PC-3 (cell line): ENCODE measurements at regions not wholly inside any gene's neighbourhood (a gene's known extent, or its start where the extent isn't known, plus 50 kb on each side); places are given as distances from the start of the nearest gene placed in this dataset.

Source experiments
- ATAC-seq: fragments of 200-7000 bp; cut with Tn5 transposase; 2 replicates; pipeline ENCODE4 v1.9.1; 2020; ENCODE audit warnings: mild to moderate bottlenecking, moderate library complexity
- BruUV-seq: library from RNA; stranded (reverse); fragments of 400-500 nt; replicated peaks from 2 replicates; lab custom pipeline; 2021; lab: Mats Ljungman, UMichigan
- CTCF ChIA-PET: fragments of 300-600 bp; sonication (Branson Sonifier 250); formaldehyde crosslinking; loops from one replicate; lab custom pipeline; 2022; ENCODE audit warnings: antibody characterized with exemption; lab: Charles Lee
- POLR2A ChIA-PET: fragments of 300-600 bp; sonication (Branson Sonifier 250); formaldehyde crosslinking; loops from one replicate; lab custom pipeline; 2022; ENCODE audit warnings: antibody characterized with exemption; ENCODE audit not compliant: unreplicated experiment; lab: Charles Lee
- DNase-seq: peaks from one replicate; pipeline ENCODE4 v3.0.0-alpha.2; 2015
- H2AFZ ChIP-seq: fragments of 300-600 bp; sonication (generic); 2 replicates; pipeline ENCODE4 v1.6.0; 2016; ENCODE audit warnings: antibody characterized with exemption, low read length
- H3F3A ChIP-seq: fragments of 300-600 bp; sonication (generic); one replicate; pipeline ENCODE4 v1.6.0; 2017; ENCODE audit warnings: antibody characterized with exemption, low read length, control low read depth, mild to moderate bottlenecking; ENCODE audit not compliant: unreplicated experiment
- H3K27ac ChIP-seq: fragments of 300-600 bp; sonication (generic); 2 replicates; pipeline ENCODE4 v1.5.1; 2016; ENCODE audit warnings: mild to moderate bottlenecking, low read length
- H3K27me3 ChIP-seq: fragments of 300-600 bp; sonication (generic); 2 replicates; pipeline ENCODE4 v1.6.1; 2016; ENCODE audit warnings: low read length, mixed read lengths
- H3K36me3 ChIP-seq: fragments of 300-600 bp; sonication (generic); 2 replicates; pipeline ENCODE4 v1.6.1; 2016; ENCODE audit warnings: low read depth, mixed run types, low read length, mixed read lengths
- H3K4me1 ChIP-seq: fragments of 300-600 bp; sonication (generic); 2 replicates; pipeline ENCODE4 v1.5.1; 2016; ENCODE audit warnings: low read length; ENCODE audit not compliant: insufficient read depth
- H3K4me2 ChIP-seq: fragments of 300-600 bp; sonication (generic); 2 replicates; pipeline ENCODE4 v1.6.0; 2016; ENCODE audit warnings: low read length
- H3K4me3 ChIP-seq: fragments of 300-600 bp; sonication (generic); 2 replicates; pipeline ENCODE4 v1.5.1; 2016; ENCODE audit warnings: mild to moderate bottlenecking, low read length, mixed read lengths
- H3K79me2 ChIP-seq: fragments of 300-600 bp; sonication (generic); 2 replicates; pipeline ENCODE4 v1.6.1; 2017; ENCODE audit warnings: low read length, mixed read lengths
- H3K9ac ChIP-seq: fragments of 300-600 bp; sonication (generic); 2 replicates; pipeline ENCODE4 v1.6.0; 2016; ENCODE audit warnings: mild to moderate bottlenecking, low read length
- H3K9me2 ChIP-seq: fragments of 300-600 bp; sonication (generic); replicated peaks from 2 replicates; pipeline ENCODE4 v1.6.1; 2016; ENCODE audit warnings: mixed run types, low read length, mixed read lengths
- H3K9me3 ChIP-seq: fragments of 300-600 bp; sonication (generic); 2 replicates; pipeline ENCODE4 v1.6.1; 2016; ENCODE audit warnings: low read length, mixed read lengths
- H4K20me1 ChIP-seq: fragments of 300-600 bp; sonication (generic); 2 replicates; pipeline ENCODE4 v1.6.1; 2016; ENCODE audit warnings: low read length, mixed read lengths
- CTCF ChIP-seq: fragments of 300-600 bp; sonication (generic); conservative IDR thresholded peaks from 2 replicates; pipeline ENCODE4 v1.5.1; 2017; ENCODE audit warnings: antibody characterized with exemption, low read depth, mild to moderate bottlenecking, low read length
- EZH2 ChIP-seq: fragments of 300-600 bp; sonication (generic); IDR thresholded peaks from one replicate; pipeline ENCODE4 v1.6.1; 2017; ENCODE audit warnings: antibody characterized with exemption, mild to moderate bottlenecking, low read length; ENCODE audit not compliant: unreplicated experiment
- EZH2phosphoT487 ChIP-seq: fragments of 300-600 bp; sonication (generic); IDR thresholded peaks from 2 replicates; pipeline ENCODE4 v1.6.1; 2018; ENCODE audit warnings: mild to moderate bottlenecking, antibody characterized with exemption, low read length, borderline replicate concordance
- intact Hi-C: fragments of 100-400 bp; cut with micrococcal nuclease; formaldehyde crosslinking; loops from 2 replicates; pipeline ENCODE4 v1.9.0; 2023

DNA sequence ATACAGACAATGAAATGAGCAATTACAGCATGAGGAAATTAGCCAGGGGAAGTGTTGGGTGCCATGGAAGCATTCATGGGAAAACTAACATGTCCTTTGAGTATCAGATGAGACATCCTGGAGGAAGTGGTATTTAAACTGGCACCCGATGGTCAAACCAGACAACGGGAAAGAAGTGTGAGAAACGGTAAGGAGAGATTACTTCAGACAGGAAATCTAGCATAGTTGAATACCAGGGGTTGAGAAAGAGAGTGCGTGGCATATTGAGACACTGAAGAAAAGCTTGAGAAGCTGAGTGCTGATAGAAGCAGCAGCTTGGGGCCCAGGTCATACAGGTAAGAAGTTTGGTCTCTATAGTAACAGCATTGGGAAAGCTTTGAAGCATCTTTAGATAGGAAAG is 175.3 kb downstream of the C11orf87 start:
- Histone ChIP-seq H3K27me3 (peaks cover 66% of the 10 kb centered on the region), H3K4me1 (no peaks in the 10 kb centered on the region), H4K20me1 (no peaks in the 10 kb centered on the region), H3K27ac (no peak overlapping the region), H3K79me2 (no peaks in the 10 kb centered on the region), H3K36me3 (no peaks in the 10 kb centered on the region), H2AFZ (no peak overlapping the region), H3K9ac (no peak overlapping the region), H3F3A (no peaks in the 10 kb centered on the region), H3K9me3 (no peaks in the 10 kb centered on the region), H3K9me2 (no peaks in the 10 kb centered on the region), H3K4me3 (no peak overlapping the region), H3K4me2 (no peak overlapping the region)
- DNase-seq: no peak
- intact Hi-C loops: no loop called here
- ATAC-seq: no peak
- ChIA-PET CTCF (no interaction called here), POLR2A (no interaction called here)
- no peak for TF ChIP-seq EZH2phosphoT487
- no peak for TF ChIP-seq EZH2
- TF ChIP-seq CTCF: no peak
- no TSS peak for BruUV-seq

- CTCF ChIA-PET: no interaction called here
- no peak overlapping the region for H3K4me3 ChIP-seq
- no TSS peak for BruUV-seq
- no peak overlapping the region for H3K4me2 ChIP-seq
- no peaks in the 10 kb centered on the region for H3K36me3 ChIP-seq
- intact Hi-C loops: no loop called here
- no peaks in the 10 kb centered on the region for H3K79me2 ChIP-seq
- ATAC-seq: no peak
- H3K9me3 ChIP-seq: no peaks in the 10 kb centered on the region
- no peak overlapping the region for H2AFZ ChIP-seq
- no peaks in the 10 kb centered on the region for H3K4me1 ChIP-seq
- H3F3A ChIP-seq: no peaks in the 10 kb centered on the region
- POLR2A ChIA-PET: no interaction called here
- H3K27ac ChIP-seq: no peak overlapping the region
- H3K9me2 ChIP-seq: no peaks in the 10 kb centered on the region
- no peak for DNase-seq
- peaks cover 44% of the 10 kb centered on the region for H3K27me3 ChIP-seq
- no peak for TF ChIP-seq EZH2
- TF ChIP-seq CTCF: no peak
- H4K20me1 ChIP-seq: no peaks in the 10 kb centered on the region
- no peak overlapping the region for H3K9ac ChIP-seq
Observed at GRCh38 chr11:109604481-109605400, 182.8 kb downstream of the C11orf87 start.

GRCh38 chr11:109606256-109606655 is 184.3 kb downstream of the C11orf87 start:
- POLR2A ChIA-PET: no interaction called here
- CTCF ChIA-PET: no interaction called here
- Histone ChIP-seq H3F3A (no peaks in the 10 kb centered on the region), H3K4me3 (no peak overlapping the region), H4K20me1 (no peaks in the 10 kb centered on the region), H3K4me2 (no peak overlapping the region), H3K36me3 (no peaks in the 10 kb centered on the region), H3K27ac (no peak overlapping the region), H2AFZ (no peak overlapping the region), H3K9me3 (no peaks in the 10 kb centered on the region), H3K79me2 (no peaks in the 10 kb centered on the region), H3K27me3 (peaks cover 34% of the 10 kb centered on the region; the same call in 1 of the 2 replicates), H3K4me1 (no peaks in the 10 kb centered on the region), H3K9ac (no peak overlapping the region), H3K9me2 (no peaks in the 10 kb centered on the region)
- TF ChIP-seq CTCF: no peak
- TF ChIP-seq EZH2phosphoT487: no peak
- no peak for TF ChIP-seq EZH2
- no TSS peak for BruUV-seq
- DNase-seq (no peak), ATAC-seq (no peak)
- intact Hi-C loops: no loop called here
